ENCODE measurements at regions not wholly inside any gene's neighbourhood (a gene's known extent, or its start where the extent isn't known, plus 50 kb on each side); places are given as distances from the start of the nearest gene placed in this dataset.

- no peak overlapping the region for H3K27ac ChIP-seq
- WGBS, 2 experiments (ENCODE audit: low coverage in 1 of 2, low lambda C conversion rate in 2 of 2, missing lambda C conversion rate in 2 of 2): 22 to 25% methylated on average over 3 of the region's 3 CpGs
- no peaks in the 10 kb centered on the region for H3K79me2 ChIP-seq (ENCODE audit: insufficient read depth)
- no peak for DNase-seq
- H3K4me2 ChIP-seq (ENCODE audit: unreplicated experiment): no peak overlapping the region
- H3K4me1 ChIP-seq (ENCODE audit: insufficient read depth): no peaks in the 10 kb centered on the region
- no peak overlapping the region for H3K4me3 ChIP-seq
- H3K27me3 ChIP-seq (replicated peaks; ENCODE audit: insufficient read depth): no peaks in the 10 kb centered on the region
- H3K9me3 ChIP-seq (ENCODE audit: low read depth): no peaks in the 10 kb centered on the region
- in situ Hi-C loops (cut with MboI): no loop called here
- no peak overlapping the region for H3K9ac ChIP-seq
- TF ChIP-seq EZH2phosphoT487 (IDR thresholded peaks at IDR 0.05; ENCODE audit: insufficient read depth, low read depth) (no peak), EZH2 (IDR thresholded peaks at IDR 0.05; ENCODE audit: insufficient read depth, poor library complexity, severe bottlenecking) (no peak)
- H3K36me3 ChIP-seq (ENCODE audit: low read depth): no peaks in the 10 kb centered on the region
- H4K20me1 ChIP-seq (ENCODE audit: insufficient read depth): no peaks in the 10 kb centered on the region
- H3K9me2 ChIP-seq (ENCODE audit: insufficient read depth): no peaks in the 10 kb centered on the region
- H3F3A ChIP-seq (ENCODE audit: insufficient read depth): no peaks in the 10 kb centered on the region
- no peak overlapping the region for H2AFZ ChIP-seq
Observed at GRCh38 chr14:105935384-105935783, 409.0 kb downstream of the TMEM121 start.

- Histone ChIP-seq H3K4me3 (no peak overlapping the region), H3K79me2 (ENCODE audit: insufficient read depth) (no peaks in the 10 kb centered on the region), H4K20me1 (ENCODE audit: insufficient read depth) (no peaks in the 10 kb centered on the region), H3K9me3 (ENCODE audit: low read depth) (no peaks in the 10 kb centered on the region), H3K36me3 (ENCODE audit: low read depth) (no peaks in the 10 kb centered on the region), H2AFZ (no peak overlapping the region), H3K9me2 (ENCODE audit: insufficient read depth) (no peaks in the 10 kb centered on the region), H3F3A (ENCODE audit: insufficient read depth) (no peaks in the 10 kb centered on the region), H3K4me2 (ENCODE audit: unreplicated experiment) (no peak overlapping the region), H3K27me3 (replicated peaks; ENCODE audit: insufficient read depth) (no peaks in the 10 kb centered on the region), H3K27ac (no peak overlapping the region), H3K4me1 (ENCODE audit: insufficient read depth) (no peaks in the 10 kb centered on the region), H3K9ac (no peak overlapping the region)
- no peak for TF ChIP-seq EZH2 (IDR thresholded peaks at IDR 0.05; ENCODE audit: insufficient read depth, poor library complexity, severe bottlenecking)
- DNase-seq: no peak
- 21 to 24% methylated on average over 11 of the region's 11 CpGs for WGBS, 2 experiments (ENCODE audit: low coverage in 1 of 2, low lambda C conversion rate in 2 of 2, missing lambda C conversion rate in 2 of 2)
- in situ Hi-C loops (cut with MboI): no loop called here
Observed at GRCh38 chr14:105937253-105938054, 411.1 kb downstream of the TMEM121 start.

DNA sequence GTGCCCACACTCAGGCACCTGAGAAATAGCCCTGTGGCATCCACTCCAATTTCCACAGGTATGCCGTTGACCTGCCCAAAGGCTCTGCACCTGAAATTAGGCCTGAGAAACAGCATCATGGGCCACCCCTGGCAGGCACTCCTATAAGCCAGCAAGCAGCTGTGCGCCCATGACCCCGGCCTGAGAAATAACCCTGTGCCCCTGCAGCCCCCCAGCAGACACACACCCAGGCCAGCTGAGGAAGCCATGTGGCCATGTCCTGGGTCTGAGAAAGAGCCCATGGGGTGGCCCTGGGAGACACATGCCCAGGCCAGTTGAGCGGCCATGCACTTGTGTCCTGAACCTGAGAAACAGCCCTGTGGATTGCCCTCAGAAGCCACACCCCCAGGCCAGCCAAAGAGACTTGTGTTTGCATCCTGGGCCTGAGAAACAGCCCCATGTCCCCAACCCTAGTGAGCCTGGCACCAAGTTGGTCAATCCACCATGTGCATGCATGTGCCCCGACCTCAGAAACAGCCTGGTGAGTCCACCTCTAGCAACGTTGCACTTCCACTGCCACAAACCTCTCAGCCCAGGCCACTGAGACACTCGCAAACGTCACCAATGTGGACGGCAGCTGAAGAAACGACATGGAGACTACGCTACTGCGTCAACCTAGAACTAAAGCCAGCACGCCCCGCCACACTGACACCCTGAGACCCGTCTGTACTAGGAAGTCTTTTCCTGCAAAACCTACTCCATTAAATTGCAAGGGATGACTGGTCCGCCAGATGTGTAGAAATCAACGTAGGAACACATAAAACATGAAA, 411.9 kb downstream of the TMEM121 start:
- WGBS, 2 experiments (ENCODE audit: low coverage in 1 of 2, low lambda C conversion rate in 2 of 2, missing lambda C conversion rate in 2 of 2): 37 to 39% methylated on average over 17 of the region's 17 CpGs
- Histone ChIP-seq H3F3A (ENCODE audit: insufficient read depth) (no peaks in the 10 kb centered on the region), H3K9me3 (ENCODE audit: low read depth) (no peaks in the 10 kb centered on the region), H3K9me2 (ENCODE audit: insufficient read depth) (no peaks in the 10 kb centered on the region), H3K36me3 (ENCODE audit: low read depth) (no peaks in the 10 kb centered on the region), H3K4me2 (ENCODE audit: unreplicated experiment) (no peak overlapping the region), H3K79me2 (ENCODE audit: insufficient read depth) (no peaks in the 10 kb centered on the region), H3K4me1 (ENCODE audit: insufficient read depth) (no peaks in the 10 kb centered on the region), H2AFZ (no peak overlapping the region), H3K4me3 (no peak overlapping the region), H3K27ac (no peak overlapping the region), H4K20me1 (ENCODE audit: insufficient read depth) (no peaks in the 10 kb centered on the region), H3K9ac (no peak overlapping the region), H3K27me3 (replicated peaks; ENCODE audit: insufficient read depth) (no peaks in the 10 kb centered on the region)
- TF ChIP-seq EZH2 (IDR thresholded peaks at IDR 0.05; ENCODE audit: insufficient read depth, poor library complexity, severe bottlenecking): no peak
- TF ChIP-seq EZH2phosphoT487 (IDR thresholded peaks at IDR 0.05; ENCODE audit: insufficient read depth, low read depth): no peak
- DNase-seq: no peak
- in situ Hi-C loops (cut with MboI): no loop called here

DNA sequence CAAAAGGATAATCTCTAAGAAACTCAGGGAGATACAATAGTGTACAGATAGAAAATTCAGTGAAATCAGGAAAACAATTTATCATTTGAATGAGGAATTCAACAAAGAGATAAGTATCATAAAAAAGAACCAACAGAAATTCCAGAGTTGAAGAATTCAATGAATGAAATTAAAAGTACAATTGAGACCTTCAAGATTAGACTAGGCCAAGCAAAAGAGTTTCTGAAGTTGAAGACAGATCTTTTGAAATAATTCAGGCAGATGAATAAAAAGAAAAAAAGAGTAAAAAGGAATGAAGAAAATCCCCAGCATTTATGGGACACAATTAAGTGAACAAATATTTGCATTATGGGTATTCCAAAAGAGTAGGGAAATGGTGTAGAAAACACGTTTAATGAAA, 412.6 kb downstream of the TMEM121 start:
- H3K79me2 ChIP-seq (ENCODE audit: insufficient read depth): no peaks in the 10 kb centered on the region
- 0% methylated on average over 1 of the region's 1 CpG for WGBS, 2 experiments (ENCODE audit: low coverage in 1 of 2, low lambda C conversion rate in 2 of 2, missing lambda C conversion rate in 2 of 2)
- H4K20me1 ChIP-seq (ENCODE audit: insufficient read depth): no peaks in the 10 kb centered on the region
- in situ Hi-C loops (cut with MboI): no loop called here
- no peak overlapping the region for H3K27ac ChIP-seq
- H3K36me3 ChIP-seq (ENCODE audit: low read depth): no peaks in the 10 kb centered on the region
- TF ChIP-seq EZH2phosphoT487 (IDR thresholded peaks at IDR 0.05; ENCODE audit: insufficient read depth, low read depth) (no peak), EZH2 (IDR thresholded peaks at IDR 0.05; ENCODE audit: insufficient read depth, poor library complexity, severe bottlenecking) (no peak)
- H3K9me2 ChIP-seq (ENCODE audit: insufficient read depth): no peaks in the 10 kb centered on the region
- DNase-seq: no peak
- no peaks in the 10 kb centered on the region for H3K9me3 ChIP-seq (ENCODE audit: low read depth)
- no peak overlapping the region for H3K4me3 ChIP-seq
- H3K4me2 ChIP-seq (ENCODE audit: unreplicated experiment): no peak overlapping the region
- H2AFZ ChIP-seq: no peak overlapping the region
- H3K4me1 ChIP-seq (ENCODE audit: insufficient read depth): no peaks in the 10 kb centered on the region
- H3F3A ChIP-seq (ENCODE audit: insufficient read depth): no peaks in the 10 kb centered on the region
- no peak overlapping the region for H3K9ac ChIP-seq
- no peaks in the 10 kb centered on the region for H3K27me3 ChIP-seq (replicated peaks; ENCODE audit: insufficient read depth)
